Caco-2 (cell line): ENCODE measurements at regions not wholly inside any gene's neighbourhood (a gene's known extent, or its start where the extent isn't known, plus 50 kb on each side); places are given as distances from the start of the nearest gene placed in this dataset.
A peak's percentile ranks its signal among the peaks of the same experiment; 100 is the strongest.

ENCODE experiments used
- BruUV-seq: library from RNA; stranded (reverse); fragments of 400-500 nt; replicated peaks from 2 replicates; lab custom pipeline; 2021; lab: Mats Ljungman, UMichigan
- CTCF ChIA-PET: fragments of 300-600 bp; sonication (Branson Sonifier 250); formaldehyde crosslinking; loops from one replicate; lab custom pipeline; 2022; ENCODE audit warnings: antibody characterized with exemption; lab: Charles Lee
- POLR2A ChIA-PET: fragments of 300-600 bp; sonication (Branson Sonifier 250); formaldehyde crosslinking; loops from one replicate; lab custom pipeline; 2022; ENCODE audit warnings: antibody characterized with exemption; lab: Charles Lee
- DNase-seq, 2 experiments: peaks; one replicate each; pipeline versions ENCODE4 v3.0.0 to v3.0.0-alpha.2; 2020 to 2022
- H3K27me3 ChIP-seq: replicated peaks from 2 replicates; pipeline ENCODE4 v1.6.0; 2011; ENCODE audit warnings: low read length; ENCODE audit not compliant: control insufficient read depth, insufficient read depth
- H3K36me3 ChIP-seq: 2 replicates; pipeline ENCODE4 v1.5.1; 2011; ENCODE audit warnings: low read length; ENCODE audit not compliant: control insufficient read depth, insufficient read depth
- H3K4me1 ChIP-seq: fragments of 250-450 bp; sonication (Bioruptor Pico); 2 replicates; pipeline ENCODE4 v1.5.1; 2020; ENCODE audit warnings: mild to moderate bottlenecking
- H3K4me3 ChIP-seq: 2 replicates; pipeline ENCODE4 v1.5.1; 2011; ENCODE audit warnings: low read depth, mild to moderate bottlenecking, control low read depth, low read length
- H3K9me3 ChIP-seq: fragments of 250-450 bp; sonication (Bioruptor Pico); 2 replicates; pipeline ENCODE4 v1.5.1; 2020; ENCODE audit warnings: mild to moderate bottlenecking, moderate library complexity
- H3K27ac Mint-ChIP-seq: one replicate; pipeline ENCODE4 v1.8.0; 2022; ENCODE audit warnings: mixed read lengths; ENCODE audit not compliant: unreplicated experiment
- H3K27me3 Mint-ChIP-seq: one replicate; pipeline ENCODE4 v1.8.0; 2022; ENCODE audit warnings: mixed read lengths; ENCODE audit not compliant: insufficient read depth, unreplicated experiment
- H3K36me3 Mint-ChIP-seq: one replicate; pipeline ENCODE4 v1.8.0; 2022; ENCODE audit warnings: mild to moderate bottlenecking, mixed read lengths; ENCODE audit not compliant: insufficient read depth, unreplicated experiment
- H3K4me1 Mint-ChIP-seq: one replicate; pipeline ENCODE4 v1.8.0; 2022; ENCODE audit warnings: low read depth, mixed read lengths; ENCODE audit not compliant: unreplicated experiment
- H3K4me3 Mint-ChIP-seq: one replicate; pipeline ENCODE4 v1.8.0; 2022; ENCODE audit warnings: mild to moderate bottlenecking, moderate library complexity, mixed read lengths; ENCODE audit not compliant: unreplicated experiment
- H3K9me3 Mint-ChIP-seq: one replicate; pipeline ENCODE4 v1.8.0; 2022; ENCODE audit warnings: mixed read lengths; ENCODE audit not compliant: unreplicated experiment
- intact Hi-C: fragments of 100-400 bp; cut with micrococcal nuclease; formaldehyde crosslinking; loops from one replicate; pipeline ENCODE4 v1.10.0; 2022; ENCODE audit not compliant: unreplicated experiment
- TF ChIP-seq, protein P1 (sequence below), 2 experiments: fragments of 200-600 bp in 1 of 2; IDR thresholded peaks; 1 replicate in 1 of 2; 2 replicates in 1 of 2; pipeline versions ENCODE4 v1.5.1 to v1.8.0; 2011 to 2022; ENCODE audit warnings: antibody characterized with exemption in 1 of 2, control low read depth in 1 of 2, inconsistent platforms in 1 of 2, low read depth in 1 of 2, low read length in 1 of 2, mild to moderate bottlenecking in 1 of 2, moderate library complexity in 1 of 2; ENCODE audit not compliant: insufficient read depth in 1 of 2, severe bottlenecking in 1 of 2, unreplicated experiment in 1 of 2

DNA sequence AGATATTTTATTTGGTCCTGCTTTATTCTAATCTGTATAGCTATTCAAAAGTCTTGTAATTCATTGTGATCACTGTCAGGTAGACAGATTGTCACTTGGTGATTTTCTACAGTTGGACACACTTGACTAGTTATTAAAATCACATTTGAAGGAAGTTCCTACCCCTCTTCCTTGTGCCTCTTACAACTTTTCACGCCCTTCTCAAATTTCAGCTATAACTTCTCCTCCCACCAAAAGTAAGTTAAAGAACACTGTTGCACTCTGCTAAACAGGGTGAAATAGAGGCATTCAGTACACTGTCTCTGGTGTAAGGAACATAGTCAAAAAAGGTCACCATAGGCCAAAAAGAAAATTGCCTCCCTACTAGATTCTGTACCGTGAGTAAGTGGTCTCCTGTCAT, 142.1 kb upstream of the POU5F2 start:
- POLR2A ChIA-PET, result no interaction called here
- peaks cover 12% of the 10 kb centered on the region for H3K4me1 Mint-ChIP-seq
- no peak overlapping the region for H3K4me3 Mint-ChIP-seq
- no peaks in the 10 kb centered on the region for H3K27me3 Mint-ChIP-seq
- no peak overlapping the region for H3K27ac Mint-ChIP-seq
- intact Hi-C loops, result no loop called here
- CTCF ChIA-PET, result no interaction called here
- H3K9me3 Mint-ChIP-seq, result no peaks in the 10 kb centered on the region
- Histone ChIP-seq H3K27me3 (no peaks in the 10 kb centered on the region), H3K4me1 (peaks cover 9% of the 10 kb centered on the region; the same call in 1 of the 2 replicates), H3K9me3 (no peaks in the 10 kb centered on the region), H3K36me3 (no peaks in the 10 kb centered on the region), H3K4me3 (no peak overlapping the region)
- no peaks in the 10 kb centered on the region for H3K36me3 Mint-ChIP-seq
- DNase-seq, result no peak
- TF ChIP-seq, protein P1, sequence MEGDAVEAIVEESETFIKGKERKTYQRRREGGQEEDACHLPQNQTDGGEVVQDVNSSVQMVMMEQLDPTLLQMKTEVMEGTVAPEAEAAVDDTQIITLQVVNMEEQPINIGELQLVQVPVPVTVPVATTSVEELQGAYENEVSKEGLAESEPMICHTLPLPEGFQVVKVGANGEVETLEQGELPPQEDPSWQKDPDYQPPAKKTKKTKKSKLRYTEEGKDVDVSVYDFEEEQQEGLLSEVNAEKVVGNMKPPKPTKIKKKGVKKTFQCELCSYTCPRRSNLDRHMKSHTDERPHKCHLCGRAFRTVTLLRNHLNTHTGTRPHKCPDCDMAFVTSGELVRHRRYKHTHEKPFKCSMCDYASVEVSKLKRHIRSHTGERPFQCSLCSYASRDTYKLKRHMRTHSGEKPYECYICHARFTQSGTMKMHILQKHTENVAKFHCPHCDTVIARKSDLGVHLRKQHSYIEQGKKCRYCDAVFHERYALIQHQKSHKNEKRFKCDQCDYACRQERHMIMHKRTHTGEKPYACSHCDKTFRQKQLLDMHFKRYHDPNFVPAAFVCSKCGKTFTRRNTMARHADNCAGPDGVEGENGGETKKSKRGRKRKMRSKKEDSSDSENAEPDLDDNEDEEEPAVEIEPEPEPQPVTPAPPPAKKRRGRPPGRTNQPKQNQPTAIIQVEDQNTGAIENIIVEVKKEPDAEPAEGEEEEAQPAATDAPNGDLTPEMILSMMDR (IDR thresholded peaks at IDR 0.05; ENCODE audit: insufficient read depth in 1 of 2, low read depth in 1 of 2, low read length in 1 of 2, severe bottlenecking in 1 of 2, unreplicated experiment in 1 of 2), result no peak
- BruUV-seq, result no TSS peak

DNA sequence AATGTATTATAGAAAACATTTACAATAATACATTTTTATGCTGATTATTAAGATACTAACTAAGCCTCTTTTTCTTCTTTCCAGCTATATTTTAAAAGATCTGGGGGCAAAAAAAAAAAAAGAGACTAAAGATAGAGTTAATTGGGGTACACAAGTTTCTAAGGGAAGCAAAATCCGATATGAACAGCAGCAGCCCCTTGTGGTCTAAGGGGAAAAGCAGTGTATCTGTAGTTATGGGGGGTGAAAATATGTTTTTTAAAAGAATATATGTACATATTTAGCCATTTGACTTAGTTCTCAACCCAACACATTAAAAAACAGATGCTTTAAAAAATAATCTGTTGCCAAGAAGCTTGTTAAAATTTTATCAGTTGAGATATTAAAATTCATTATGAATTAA, 134.3 kb upstream of the POU5F2 start:
- H3K9me3 Mint-ChIP-seq, result no peaks in the 10 kb centered on the region
- H3K4me1 Mint-ChIP-seq, result no peaks in the 10 kb centered on the region
- H3K27me3 ChIP-seq, result no peaks in the 10 kb centered on the region

DNA sequence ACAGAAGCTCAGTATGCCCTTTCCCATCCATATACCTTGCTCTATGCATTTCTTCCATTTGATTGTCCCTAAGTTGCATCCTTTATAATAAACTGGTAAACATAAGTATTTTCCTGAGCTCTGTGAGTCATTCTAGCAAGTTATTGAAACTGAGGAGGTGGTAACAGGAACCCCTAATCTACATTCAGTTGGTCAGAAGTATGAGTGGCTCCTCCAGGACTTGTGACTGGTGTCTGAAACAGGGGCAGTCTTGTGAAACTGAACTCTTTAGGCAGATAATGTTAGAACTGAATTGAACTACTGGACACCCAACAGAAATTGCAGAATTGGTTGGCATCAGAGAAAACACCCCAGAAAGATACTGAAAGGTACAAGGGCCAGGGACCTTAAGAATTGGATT, 133.1 kb upstream of the POU5F2 start:
- POLR2A ChIA-PET, result no interaction called here
- BruUV-seq, result no TSS peak
- no peaks in the 10 kb centered on the region for H3K36me3 ChIP-seq
- H3K36me3 Mint-ChIP-seq, result no peaks in the 10 kb centered on the region
- CTCF ChIA-PET, result interaction anchor here (0.6 kb wide), 1 partner anchor 791 kb away, joined by 3 read pairs; no protein-coding TSS in a partner anchor
- no peaks in the 10 kb centered on the region for H3K27me3 Mint-ChIP-seq
- no peaks in the 10 kb centered on the region for H3K9me3 Mint-ChIP-seq
- no peaks in the 10 kb centered on the region for H3K9me3 ChIP-seq
- DNase-seq, result no peak
- TF ChIP-seq, protein P1 (IDR thresholded peaks at IDR 0.05; ENCODE audit: insufficient read depth in 1 of 2, low read depth in 1 of 2, low read length in 1 of 2, severe bottlenecking in 1 of 2, unreplicated experiment in 1 of 2), result no peak
- intact Hi-C loops, result no loop called here
- no peaks in the 10 kb centered on the region for H3K27me3 ChIP-seq
- H3K4me3 ChIP-seq, result no peak overlapping the region
- no peaks in the 10 kb centered on the region for H3K4me1 Mint-ChIP-seq
- no peak overlapping the region for H3K4me3 Mint-ChIP-seq
- H3K27ac Mint-ChIP-seq, result no peak overlapping the region
- no peaks in the 10 kb centered on the region for H3K4me1 ChIP-seq

More for the DNA sequence above, 134.3 kb upstream of the POU5F2 start:
- H3K4me1 ChIP-seq, result no peaks in the 10 kb centered on the region
- H3K4me3 ChIP-seq, result no peak overlapping the region
- POLR2A ChIA-PET, result no interaction called here
- BruUV-seq, result no TSS peak
- DNase-seq, result no peak
- Mint-ChIP-seq H3K36me3 (no peaks in the 10 kb centered on the region), H3K27ac (no peak overlapping the region), H3K27me3 (no peaks in the 10 kb centered on the region), H3K4me3 (no peak overlapping the region)
- intact Hi-C loops, result no loop called here
- TF ChIP-seq, protein P1 (IDR thresholded peaks at IDR 0.05; ENCODE audit: insufficient read depth in 1 of 2, low read depth in 1 of 2, low read length in 1 of 2, severe bottlenecking in 1 of 2, unreplicated experiment in 1 of 2), result peak in 1 of 2 experiments; percentile 14
- H3K36me3 ChIP-seq, result no peaks in the 10 kb centered on the region
- H3K9me3 ChIP-seq, result no peaks in the 10 kb centered on the region
- CTCF ChIA-PET, result no interaction called here
